SK-N-SH treated with all-trans-retinoic acid at 6 μM for 48 hours (cell line): ENCODE measurements at regions not wholly inside any gene's neighbourhood (a gene's known extent, or its start where the extent isn't known, plus 50 kb on each side); places are given as distances from the start of the nearest gene placed in this dataset.

Experiments used
- ATAC-seq: fragments of 200-7000 bp; cut with Tn5 transposase; 3 replicates; pipeline ENCODE4 v1.9.1; 2020; ENCODE audit warnings: mild to moderate bottlenecking, moderate library complexity
- ARNTL ChIP-seq: fragments of 450-650 bp; formaldehyde crosslinking; IDR thresholded peaks from 2 replicates; pipeline ENCODE4 v1.5.0; 2020; ENCODE audit warnings: low read depth, mild to moderate bottlenecking, moderate library complexity, borderline replicate concordance
- BACH2 ChIP-seq: fragments of 250-450 bp; sonication (Bioruptor Pico); IDR thresholded peaks from 2 replicates; pipeline ENCODE4 v1.9.0; 2021; ENCODE audit warnings: mild to moderate bottlenecking, borderline replicate concordance
- CREB5 ChIP-seq: fragments of 250-450 bp; sonication (Bioruptor Pico); IDR thresholded peaks from 2 replicates; pipeline ENCODE4 v1.5.1; 2020; ENCODE audit warnings: low read depth, mild to moderate bottlenecking, moderate library complexity
- CSDC2 ChIP-seq: fragments of 250-450 bp; sonication (Bioruptor Pico); IDR thresholded peaks from 2 replicates; pipeline ENCODE4 v1.5.0; 2020; ENCODE audit warnings: mild to moderate bottlenecking, moderate library complexity
- ESRRG ChIP-seq: fragments of 250-450 bp; sonication (Bioruptor Pico); IDR thresholded peaks from 2 replicates; pipeline ENCODE4 v1.6.1; 2021; ENCODE audit warnings: mild to moderate bottlenecking
- GLIS3 ChIP-seq: fragments of 250-450 bp; sonication (Bioruptor Pico); IDR thresholded peaks from 2 replicates; pipeline ENCODE4 v1.5.0; 2020; ENCODE audit warnings: mild to moderate bottlenecking, moderate library complexity
- ISL1 ChIP-seq: fragments of 250-450 bp; sonication (Bioruptor Pico); IDR thresholded peaks from 2 replicates; pipeline ENCODE4 v2.1.2; 2022; ENCODE audit warnings: mild to moderate bottlenecking, moderate library complexity
- OSR1 ChIP-seq: fragments of 250-450 bp; sonication (Bioruptor Pico); IDR thresholded peaks from 2 replicates; pipeline ENCODE4 v1.8.0; 2022; ENCODE audit warnings: moderate library complexity, mild to moderate bottlenecking, inconsistent platforms
- PATZ1 ChIP-seq: fragments of 250-450 bp; sonication (Bioruptor Pico); IDR thresholded peaks from 2 replicates; pipeline ENCODE4 v1.8.0; 2020; ENCODE audit warnings: mild to moderate bottlenecking, moderate library complexity, borderline replicate concordance
- POU6F1 ChIP-seq: fragments of 250-450 bp; sonication (Bioruptor Pico); IDR thresholded peaks from 2 replicates; pipeline ENCODE4 v1.8.0; 2021; ENCODE audit warnings: low read depth, mild to moderate bottlenecking, moderate library complexity, borderline replicate concordance
- PPARA ChIP-seq: fragments of 250-450 bp; sonication (Bioruptor Pico); IDR thresholded peaks from 2 replicates; pipeline ENCODE4 v1.5.0; 2020; ENCODE audit warnings: mild to moderate bottlenecking, borderline replicate concordance
- RARB ChIP-seq: fragments of 250-450 bp; sonication (Bioruptor Pico); IDR thresholded peaks from 2 replicates; pipeline ENCODE4 v1.8.0; 2021; ENCODE audit warnings: mild to moderate bottlenecking, moderate library complexity
- SNAI2 ChIP-seq: fragments of 250-450 bp; sonication (Bioruptor Pico); IDR thresholded peaks from 2 replicates; pipeline ENCODE4 v1.5.0; 2020; ENCODE audit warnings: mild to moderate bottlenecking, moderate library complexity
- TCF4 ChIP-seq: fragments of 250-450 bp; sonication (Bioruptor Pico); IDR thresholded peaks from 2 replicates; pipeline ENCODE4 v1.8.0; 2021; ENCODE audit warnings: mild to moderate bottlenecking, moderate library complexity, borderline replicate concordance
- TOX ChIP-seq: fragments of 250-450 bp; sonication (Bioruptor Pico); IDR thresholded peaks from 2 replicates; pipeline ENCODE4 v1.8.0; 2021; ENCODE audit warnings: mild to moderate bottlenecking, moderate library complexity, borderline replicate concordance
- TSHZ2 ChIP-seq: fragments of 250-450 bp; sonication (Bioruptor Pico); IDR thresholded peaks from 2 replicates; pipeline ENCODE4 v1.5.0; 2020; ENCODE audit warnings: mild to moderate bottlenecking, moderate library complexity
- ZC3H10 ChIP-seq: fragments of 250-450 bp; sonication (Bioruptor Pico); IDR thresholded peaks from 2 replicates; pipeline ENCODE4 v1.5.1; 2021; ENCODE audit warnings: mild to moderate bottlenecking, moderate library complexity
- ZFP3 ChIP-seq: fragments of 250-450 bp; sonication (Bioruptor Pico); IDR thresholded peaks from 2 replicates; pipeline ENCODE4 v1.5.0; 2020; ENCODE audit warnings: mild to moderate bottlenecking, moderate library complexity
- ZFP30 ChIP-seq: fragments of 450-650 bp; formaldehyde crosslinking; IDR thresholded peaks from 2 replicates; pipeline ENCODE4 v1.5.0; 2022; ENCODE audit warnings: mild to moderate bottlenecking, moderate library complexity
- ZNF565 ChIP-seq: fragments of 450-650 bp; formaldehyde crosslinking; conservative IDR thresholded peaks from 2 replicates; pipeline ENCODE4 v1.5.0; 2020; ENCODE audit warnings: low read depth, mild to moderate bottlenecking, moderate library complexity
- ZNF70 ChIP-seq: fragments of 450-650 bp; formaldehyde crosslinking; IDR thresholded peaks from 2 replicates; pipeline ENCODE4 v1.5.0; 2020; ENCODE audit warnings: mild to moderate bottlenecking, moderate library complexity
- ZNF8 ChIP-seq: fragments of 450-650 bp; formaldehyde crosslinking; IDR thresholded peaks from 2 replicates; pipeline ENCODE4 v1.5.0; 2020; ENCODE audit warnings: mild to moderate bottlenecking, moderate library complexity

- TF ChIP-seq SNAI2 (CRISPR knock-in tag): no peak
- TF ChIP-seq ESRRG (CRISPR knock-in tag): no peak
- no peak for TF ChIP-seq PPARA (CRISPR knock-in tag)
- TF ChIP-seq ZC3H10: no peak
- no peak for TF ChIP-seq ISL1 (CRISPR knock-in tag)
- no peak for TF ChIP-seq ZNF70
- TF ChIP-seq ZNF8 (CRISPR knock-in tag): no peak
- ATAC-seq: no peak
Observed at GRCh38 chr17:54793271-54793670, 107.4 kb upstream of the TOM1L1 start.

GRCh38 chr17:54795046-54795445 lies 105.6 kb upstream of the TOM1L1 start:
- no peak for TF ChIP-seq ZFP30 (CRISPR knock-in tag)
- TF ChIP-seq ZNF70: no peak
- no peak for TF ChIP-seq POU6F1 (CRISPR knock-in tag)
- TF ChIP-seq ESRRG (CRISPR knock-in tag): no peak
- no peak for TF ChIP-seq TOX (CRISPR knock-in tag)
- TF ChIP-seq OSR1 (CRISPR knock-in tag): no peak
- TF ChIP-seq ZNF565 (CRISPR knock-in tag): no peak
- no peak for TF ChIP-seq CSDC2 (CRISPR knock-in tag)
- no peak for TF ChIP-seq TCF4 (CRISPR knock-in tag)
- no peak for TF ChIP-seq ZFP3 (CRISPR knock-in tag)
- TF ChIP-seq CREB5 (CRISPR knock-in tag): no peak
- no peak for TF ChIP-seq ZNF8 (CRISPR knock-in tag)
- ATAC-seq: no peak

- no peak for TF ChIP-seq CSDC2 (CRISPR knock-in tag)
- TF ChIP-seq BACH2 (CRISPR knock-in tag): no peak
- no peak for TF ChIP-seq ZC3H10
- TF ChIP-seq PATZ1 (CRISPR knock-in tag): no peak
- ATAC-seq: no peak
Observed at GRCh38 chr17:54807331-54807730, 93.3 kb upstream of the TOM1L1 start.

GRCh38 chr17:54813896-54814295 lies 86.8 kb upstream of the TOM1L1 start:
- no peak for ATAC-seq
- TF ChIP-seq ZNF8 (CRISPR knock-in tag) (no peak), ZC3H10 (no peak), TCF4 (CRISPR knock-in tag) (no peak), GLIS3 (no peak), CSDC2 (CRISPR knock-in tag) (no peak), CREB5 (CRISPR knock-in tag) (no peak), RARB (CRISPR knock-in tag) (no peak), OSR1 (CRISPR knock-in tag) (no peak), ZNF565 (CRISPR knock-in tag) (no peak), ZFP3 (CRISPR knock-in tag) (no peak), ARNTL (CRISPR knock-in tag) (no peak), TOX (CRISPR knock-in tag) (no peak), PATZ1 (CRISPR knock-in tag) (no peak), ESRRG (CRISPR knock-in tag) (no peak), TSHZ2 (no peak), BACH2 (CRISPR knock-in tag) (no peak)
- TF ChIP-seq, all 23 proteins: peak for 0
